IMR-90 (cell line): ENCODE measurements at regions not wholly inside any gene's neighbourhood (a gene's known extent, or its start where the extent isn't known, plus 50 kb on each side); places are given as distances from the start of the nearest gene placed in this dataset.

Experiments
- ATAC-seq: fragments of 200-7000 bp; cut with Tn5 transposase; 2 replicates; pipeline ENCODE4 v1.9.1; 2020; ENCODE audit warnings: low read depth, mild to moderate bottlenecking, moderate library complexity
- BruUV-seq: library from RNA; stranded (reverse); fragments of 400-500 nt; replicated peaks from 2 replicates; lab custom pipeline; 2021; lab: Mats Ljungman, UMichigan
- CTCF ChIA-PET: fragments of 300-600 bp; formaldehyde crosslinking; extraction: SDS; loops from one replicate; lab custom pipeline; 2021; ENCODE audit warnings: antibody characterized with exemption; lab: Yijun Ruan, JAX
- POLR2A ChIA-PET: fragments of 300-600 bp; sonication (Branson Sonifier 250); formaldehyde crosslinking; loops from one replicate; lab custom pipeline; 2022; ENCODE audit warnings: antibody characterized with exemption; ENCODE audit not compliant: unreplicated experiment; lab: Charles Lee
- DNase-seq: peaks from one replicate; pipeline ENCODE4 v3.0.0; 2013
- H2AFZ ChIP-seq: replicated peaks from 2 replicates; pipeline ENCODE3; 2013; ENCODE audit warnings: low read length, mild to moderate bottlenecking; ENCODE audit not compliant: poor library complexity
- H2AK5ac ChIP-seq: 2 replicates; pipeline ENCODE4 v1.6.1; 2013; ENCODE audit warnings: low read depth, low read length, inconsistent platforms
- H2AK9ac ChIP-seq: replicated peaks from 2 replicates; pipeline ENCODE3; 2013; ENCODE audit warnings: mild to moderate bottlenecking, low read depth, low read length, moderate library complexity; ENCODE audit not compliant: poor library complexity
- H2BK120ac ChIP-seq: 2 replicates; pipeline ENCODE4 v1.6.1; 2013; ENCODE audit warnings: low read depth, low read length, inconsistent platforms
- H2BK15ac ChIP-seq: 3 replicates; pipeline ENCODE4 v1.6.1; 2013; ENCODE audit warnings: low read depth, low read length, inconsistent platforms
- H2BK20ac ChIP-seq: 2 replicates; pipeline ENCODE4 v1.6.1; 2013; ENCODE audit warnings: low read depth, mild to moderate bottlenecking, inconsistent platforms, low read length, moderate library complexity
- H2BK5ac ChIP-seq: 2 replicates; pipeline ENCODE4 v1.6.1; 2013; ENCODE audit warnings: mild to moderate bottlenecking, low read depth, low read length, inconsistent platforms; ENCODE audit not compliant: poor library complexity, severe bottlenecking
- H3K14ac ChIP-seq: replicated peaks from 2 replicates; pipeline ENCODE4 v1.6.1; 2013; ENCODE audit warnings: low read depth, low read length, inconsistent platforms
- H3K18ac ChIP-seq: 2 replicates; pipeline ENCODE4 v1.6.1; 2013; ENCODE audit warnings: low read depth, low read length, control low read depth
- H3K23ac ChIP-seq: 2 replicates; pipeline ENCODE4 v1.6.1; 2013; ENCODE audit warnings: low read depth, low read length, inconsistent platforms
- H3K27ac ChIP-seq: 2 replicates; pipeline ENCODE4 v1.5.1; 2013; ENCODE audit warnings: mild to moderate bottlenecking, control low read depth, low read length; ENCODE audit not compliant: insufficient read depth
- H3K27me3 ChIP-seq: 2 replicates; pipeline ENCODE4 v1.6.1; 2013; ENCODE audit warnings: low read length; ENCODE audit not compliant: control insufficient read depth, insufficient read depth
- H3K36me3 ChIP-seq: 2 replicates; pipeline ENCODE4 v1.6.1; 2013; ENCODE audit warnings: low read length, mixed read lengths; ENCODE audit not compliant: control insufficient read depth, insufficient read depth
- H3K4ac ChIP-seq: 2 replicates; pipeline ENCODE4 v1.6.1; 2013; ENCODE audit warnings: low read depth, low read length, inconsistent platforms
- H3K4me1 ChIP-seq: 2 replicates; pipeline ENCODE4 v1.6.1; 2013; ENCODE audit warnings: low read length, mixed read lengths; ENCODE audit not compliant: control insufficient read depth, insufficient read depth
- H3K4me2 ChIP-seq: 2 replicates; pipeline ENCODE4 v1.6.1; 2013; ENCODE audit warnings: low read depth, mild to moderate bottlenecking, control low read depth, low read length, moderate library complexity
- H3K4me3 ChIP-seq: 2 replicates; pipeline ENCODE4 v1.5.1; 2013; ENCODE audit warnings: low read depth, mild to moderate bottlenecking, control low read depth, low read length, moderate library complexity; ENCODE audit not compliant: insufficient read depth
- H3K56ac ChIP-seq: 2 replicates; pipeline ENCODE4 v1.6.1; 2013; ENCODE audit warnings: low read length, inconsistent platforms; ENCODE audit not compliant: insufficient read depth; ENCODE audit errors: extremely low read depth
- H3K79me1 ChIP-seq, 2 experiments: 2 replicates each; pipeline ENCODE4 v1.6.1; 2013; ENCODE audit warnings: low read length in 2 of 2, inconsistent platforms in 1 of 2, low read depth in 1 of 2
- H3K9ac ChIP-seq: 2 replicates; pipeline ENCODE4 v1.6.1; 2013; ENCODE audit warnings: low read depth, low read length, control low read depth
- H3K9me1 ChIP-seq: 2 replicates; pipeline ENCODE4 v1.6.1; 2013; ENCODE audit warnings: low read length, inconsistent platforms; ENCODE audit not compliant: insufficient read depth
- H3K9me3 ChIP-seq: 2 replicates; pipeline ENCODE4 v1.6.1; 2013; ENCODE audit warnings: low read length; ENCODE audit not compliant: control insufficient read depth, insufficient read depth
- H4K20me1 ChIP-seq: 2 replicates; pipeline ENCODE4 v1.6.1; 2013; ENCODE audit warnings: low read length, inconsistent platforms; ENCODE audit not compliant: insufficient read depth
- H4K5ac ChIP-seq: 2 replicates; pipeline ENCODE4 v1.6.1; 2013; ENCODE audit warnings: mild to moderate bottlenecking, low read depth, low read length, control low read depth
- H4K8ac ChIP-seq, 2 experiments: 2 replicates each; pipeline ENCODE4 v1.6.1; 2013; ENCODE audit warnings: low read depth in 2 of 2, low read length in 2 of 2, control low read depth in 1 of 2, inconsistent platforms in 1 of 2
- H4K91ac ChIP-seq: 2 replicates; pipeline ENCODE4 v1.6.1; 2013; ENCODE audit warnings: low read depth, low read length, inconsistent platforms; ENCODE audit not compliant: insufficient read depth
- CEBPB ChIP-seq: IDR thresholded peaks from 2 replicates; pipeline ENCODE4 v1.6.1; 2012; ENCODE audit warnings: low read depth, low read length, improper control_type of control experiment
- dilution Hi-C: fragments of 300-500 bp; cut with HindIII; formaldehyde crosslinking; loops from one replicate; pipeline ENCODE4 v1.14.3; 2018; ENCODE audit warnings: low sequenced_read_pairs; ENCODE audit not compliant: unreplicated experiment
- in situ Hi-C: fragments of 300-500 bp; cut with MboI; formaldehyde crosslinking; loops from 3 replicates; pipeline ENCODE4 v1.14.3; 2019; ENCODE audit warnings: low sequenced_read_pairs, inconsistent platforms, mixed read lengths
- intact Hi-C: fragments of 100-400 bp; cut with micrococcal nuclease; formaldehyde crosslinking; loops from 2 replicates; pipeline ENCODE4 v1.10.0; 2022
- TF ChIP-seq, protein P1 (sequence below): fragments of 150-350 bp; IDR thresholded peaks from 2 replicates; pipeline ENCODE4 v1.6.1; 2016; ENCODE audit warnings: low read depth, mild to moderate bottlenecking, low read length, moderate library complexity, borderline replicate concordance

DNA sequence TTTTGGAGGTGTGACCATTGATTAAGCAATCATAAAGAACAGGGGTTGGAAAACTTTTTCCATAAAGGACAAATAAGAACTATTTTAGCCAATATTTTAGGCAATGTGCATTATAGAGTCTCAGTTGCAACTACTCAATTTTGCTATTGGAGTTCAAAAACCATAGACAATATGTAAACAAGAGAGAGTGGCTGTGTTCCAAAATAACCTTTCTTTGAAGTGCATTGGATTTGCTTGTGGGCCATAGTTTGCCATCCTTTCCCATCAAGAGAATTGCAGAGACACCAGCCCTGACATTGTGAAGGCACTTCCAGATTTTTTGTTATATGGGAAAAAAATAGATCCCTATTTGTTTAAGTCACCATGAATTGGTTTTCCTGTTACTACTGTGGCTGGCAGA, 63.3 kb upstream of the LARGE1 start:
- Histone ChIP-seq H3K27ac (no peak overlapping the region), H3K23ac (no peak overlapping the region), H2BK20ac (no peak overlapping the region), H3K18ac (no peak overlapping the region), H2BK120ac (no peak overlapping the region), H3K9me3 (peaks cover 17% of the 10 kb centered on the region), H3K14ac (no peak overlapping the region), H3K27me3 (no peaks in the 10 kb centered on the region), H4K20me1 (no peaks in the 10 kb centered on the region), H3K79me1 (no peaks in the 10 kb centered on the region), H3K4me1 (no peaks in the 10 kb centered on the region), H4K5ac (no peak overlapping the region), H3K56ac (no peak overlapping the region), H4K8ac (no peak overlapping the region), H3K9me1 (no peaks in the 10 kb centered on the region), H3K4ac (no peak overlapping the region), H2AK9ac (no peak overlapping the region), H2BK15ac (no peak overlapping the region), H3K9ac (no peak overlapping the region), H3K36me3 (no peaks in the 10 kb centered on the region), H2AK5ac (no peak overlapping the region), H2BK5ac (no peak overlapping the region), H4K91ac (no peak overlapping the region), H3K4me3 (no peak overlapping the region), H3K4me2 (no peak overlapping the region), H2AFZ (no peak overlapping the region)
- ATAC-seq (no peak), DNase-seq (no peak)
- dilution Hi-C loops (no loop called here), in situ Hi-C loops (no loop called here), intact Hi-C loops (no loop called here)
- TF ChIP-seq, protein P1, sequence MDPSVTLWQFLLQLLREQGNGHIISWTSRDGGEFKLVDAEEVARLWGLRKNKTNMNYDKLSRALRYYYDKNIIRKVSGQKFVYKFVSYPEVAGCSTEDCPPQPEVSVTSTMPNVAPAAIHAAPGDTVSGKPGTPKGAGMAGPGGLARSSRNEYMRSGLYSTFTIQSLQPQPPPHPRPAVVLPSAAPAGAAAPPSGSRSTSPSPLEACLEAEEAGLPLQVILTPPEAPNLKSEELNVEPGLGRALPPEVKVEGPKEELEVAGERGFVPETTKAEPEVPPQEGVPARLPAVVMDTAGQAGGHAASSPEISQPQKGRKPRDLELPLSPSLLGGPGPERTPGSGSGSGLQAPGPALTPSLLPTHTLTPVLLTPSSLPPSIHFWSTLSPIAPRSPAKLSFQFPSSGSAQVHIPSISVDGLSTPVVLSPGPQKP, result no peak
- TF ChIP-seq CEBPB, result 0 out of 2 replicates have a peak, but pooled peaks have one; percentile 2
- POLR2A ChIA-PET, result no interaction called here
- CTCF ChIA-PET, result no interaction called here
- BruUV-seq, result no TSS peak
